Spleen (tissue), 7 donors: ENCODE measurements at regions not wholly inside any gene's neighbourhood (a gene's known extent, or its start where the extent isn't known, plus 50 kb on each side); places are given as distances from the start of the nearest gene placed in this dataset.

Experiments
- CTCF ChIP-seq, 11 experiments: fragments of 200-600 bp in 7 of 11; fragments of 450-650 bp in 4 of 11; sonication (generic) in 4 of 11; IDR thresholded peaks in 8 of 11; conservative IDR thresholded peaks in 3 of 11; 1 replicate in 7 of 11; 2 replicates in 4 of 11; pipeline versions ENCODE4 v1.4.0 to v1.8.0; 2016 to 2021; ENCODE audit warnings: antibody characterized with exemption in 11 of 11, inconsistent platforms in 4 of 11, mild to moderate bottlenecking in 1 of 11
- POLR2AphosphoS5 ChIP-seq, 3 donors: sonication (generic); formaldehyde crosslinking; IDR thresholded peaks; one replicate each; pipeline ENCODE4 v1.5.1; 2017; ENCODE audit warnings: antibody characterized with exemption in 3 of 3
- donor health status: DM: no; HTN: no; CAD: no; lungs with moderate emphysema.
- donor health status: DM: no; HTN: no; CAD: no.
- donor health status: DM: no; HTN: no; CAD: no.

DNA sequence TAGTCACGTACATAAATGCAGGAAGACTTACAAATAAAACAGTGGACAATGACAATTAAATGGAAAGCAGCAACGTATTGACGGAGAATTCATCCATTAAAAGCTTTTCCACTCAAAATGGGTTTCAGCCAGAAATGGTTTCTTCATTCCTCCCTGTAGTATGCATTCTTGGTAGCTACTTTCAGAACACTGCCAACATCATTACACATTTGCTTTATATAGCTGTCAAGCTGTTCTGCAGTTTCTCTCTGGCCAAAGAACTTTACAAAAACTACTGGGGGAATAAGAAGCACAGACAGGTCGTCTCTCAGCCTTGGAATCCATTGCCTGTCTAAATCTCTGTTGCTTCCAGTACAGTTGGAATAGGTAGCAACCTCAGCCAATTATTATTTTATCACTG is 84.1 kb upstream of the NCKAP5 start:
- TF ChIP-seq CTCF (IDR thresholded peaks at IDR 0.05 in 8 of 11, conservative IDR thresholded peaks at IDR 0.05 in 3 of 11) = no peak
- TF ChIP-seq POLR2AphosphoS5 (IDR thresholded peaks at IDR 0.05) = no peak
